ENCODE measurements at regions not wholly inside any gene's neighbourhood (a gene's known extent, or its start where the extent isn't known, plus 50 kb on each side); places are given as distances from the start of the nearest gene placed in this dataset.

- Mint-ChIP-seq H3K4me1 (ENCODE audit: low read depth) (no peaks in the 10 kb centered on the region), H3K9me3 (ENCODE audit: insufficient read depth) (no peaks in the 10 kb centered on the region), H3K36me3 (ENCODE audit: low read depth) (no peaks in the 10 kb centered on the region), H3K4me3 (no peak overlapping the region), H3K27ac (no peak overlapping the region), H3K27me3 (ENCODE audit: low read depth) (peaks cover 7% of the 10 kb centered on the region)
- ChIA-PET CTCF (interaction anchor here (2.4 kb wide), 1 partner anchor 252 kb away, joined by 7 read pairs; no protein-coding TSS in a partner anchor), POLR2A (no interaction called here)
- DNase-seq (no peak), ATAC-seq (no peak)
Measured at GRCh38 chr1:8267307-8267706, 50.6 kb upstream of the SLC45A1 start.

DNA sequence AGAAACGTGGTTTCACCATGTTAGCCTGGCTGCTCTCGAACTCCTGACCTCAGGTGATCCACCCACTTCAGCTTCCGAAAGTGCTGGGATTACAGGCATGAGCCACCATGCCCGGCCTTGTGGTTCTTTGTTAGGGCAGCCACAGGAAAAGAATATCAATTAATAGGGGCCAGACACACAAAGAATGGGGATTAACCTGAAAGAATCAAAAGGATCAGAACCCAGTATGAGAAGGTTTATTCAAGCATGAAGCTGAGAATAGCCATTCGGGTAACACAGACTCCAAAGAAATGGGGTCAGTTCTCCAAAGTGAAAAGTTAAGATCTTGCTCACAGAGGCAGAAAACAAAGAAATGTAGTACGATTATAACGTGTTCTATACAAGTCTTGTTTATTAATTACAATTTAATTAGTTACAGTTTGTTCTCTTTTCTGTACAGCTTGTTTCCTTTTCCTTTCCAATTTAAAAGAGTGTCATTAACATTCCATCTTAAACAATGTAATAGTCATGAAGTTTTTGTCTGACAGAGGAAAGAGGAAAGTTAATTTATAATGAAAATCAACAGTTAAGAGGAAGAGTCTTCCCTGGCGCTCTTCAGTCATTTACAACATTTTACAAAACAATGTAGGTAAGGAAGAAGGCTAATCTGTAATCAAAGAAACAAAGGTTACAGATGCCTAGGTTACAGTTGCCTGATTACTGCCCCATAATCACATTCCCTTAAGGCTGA is 51.3 kb upstream of the SLC45A1 start:
- Mint-ChIP-seq H3K27ac (no peak overlapping the region), H3K4me1 (ENCODE audit: low read depth) (no peaks in the 10 kb centered on the region), H3K9me3 (ENCODE audit: insufficient read depth) (no peaks in the 10 kb centered on the region), H3K27me3 (ENCODE audit: low read depth) (peaks cover 7% of the 10 kb centered on the region), H3K4me3 (no peak overlapping the region), H3K36me3 (ENCODE audit: low read depth) (no peaks in the 10 kb centered on the region)
- POLR2A ChIA-PET: no interaction called here
- DNase-seq (no peak), ATAC-seq (no peak)
- CTCF ChIA-PET: interaction anchor here (2.4 kb wide), 1 partner anchor 252 kb away, joined by 7 read pairs; no protein-coding TSS in a partner anchor

- Mint-ChIP-seq H3K4me3 (no peak overlapping the region), H3K36me3 (ENCODE audit: low read depth) (no peaks in the 10 kb centered on the region), H3K9me3 (ENCODE audit: insufficient read depth) (no peaks in the 10 kb centered on the region), H3K4me1 (ENCODE audit: low read depth) (no peaks in the 10 kb centered on the region), H3K27me3 (ENCODE audit: low read depth) (peaks cover 11% of the 10 kb centered on the region), H3K27ac (no peak overlapping the region)
- ChIA-PET CTCF (interaction anchor here (1.6 kb wide), 1 partner anchor 248 kb away, joined by 5 read pairs; no protein-coding TSS in a partner anchor), POLR2A (no interaction called here)
- ATAC-seq (no peak), DNase-seq (no peak)
Measured at GRCh38 chr1:8263791-8264190, 54.1 kb upstream of the SLC45A1 start.

DNA sequence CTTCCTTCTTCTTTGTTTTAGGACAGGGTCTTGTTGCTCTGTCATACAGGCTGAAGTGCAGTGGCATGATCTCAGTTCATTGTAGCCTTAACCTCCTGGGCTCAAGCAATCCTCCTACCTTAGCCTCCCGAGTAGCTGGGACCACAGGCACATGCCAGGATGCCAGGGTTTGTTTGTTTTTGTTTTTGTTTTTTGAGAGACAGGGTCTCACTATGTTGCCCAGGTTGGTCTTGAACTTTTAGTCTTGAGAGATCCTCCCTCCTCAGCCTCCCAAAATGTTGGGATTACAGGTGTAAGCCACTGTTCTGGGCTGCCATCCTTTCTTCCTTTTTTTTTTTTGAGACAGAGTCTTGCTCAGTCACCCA is 56.5 kb upstream of the SLC45A1 start:
- POLR2A ChIA-PET: no interaction called here

GRCh38 chr1:8259498-8260290 is 58.2 kb upstream of the SLC45A1 start:
- ATAC-seq (no peak), DNase-seq (no peak)
- Mint-ChIP-seq H3K4me3 (no peak overlapping the region), H3K9me3 (ENCODE audit: insufficient read depth) (no peaks in the 10 kb centered on the region), H3K4me1 (ENCODE audit: low read depth) (no peaks in the 10 kb centered on the region), H3K27ac (no peak overlapping the region), H3K36me3 (ENCODE audit: low read depth) (no peaks in the 10 kb centered on the region), H3K27me3 (ENCODE audit: low read depth) (peaks cover 4% of the 10 kb centered on the region)
- CTCF ChIA-PET: no interaction called here
- POLR2A ChIA-PET: no interaction called here

More for the DNA sequence above, 56.5 kb upstream of the SLC45A1 start:
- H3K27ac Mint-ChIP-seq: no peak overlapping the region
- ATAC-seq (no peak), DNase-seq (no peak)
- no peaks in the 10 kb centered on the region for H3K9me3 Mint-ChIP-seq (ENCODE audit: insufficient read depth)
- no peaks in the 10 kb centered on the region for H3K36me3 Mint-ChIP-seq (ENCODE audit: low read depth)
- CTCF ChIA-PET: no interaction called here
- H3K4me3 Mint-ChIP-seq: no peak overlapping the region
- no peaks in the 10 kb centered on the region for H3K4me1 Mint-ChIP-seq (ENCODE audit: low read depth)
- peaks cover 4% of the 10 kb centered on the region for H3K27me3 Mint-ChIP-seq (ENCODE audit: low read depth)

DNA sequence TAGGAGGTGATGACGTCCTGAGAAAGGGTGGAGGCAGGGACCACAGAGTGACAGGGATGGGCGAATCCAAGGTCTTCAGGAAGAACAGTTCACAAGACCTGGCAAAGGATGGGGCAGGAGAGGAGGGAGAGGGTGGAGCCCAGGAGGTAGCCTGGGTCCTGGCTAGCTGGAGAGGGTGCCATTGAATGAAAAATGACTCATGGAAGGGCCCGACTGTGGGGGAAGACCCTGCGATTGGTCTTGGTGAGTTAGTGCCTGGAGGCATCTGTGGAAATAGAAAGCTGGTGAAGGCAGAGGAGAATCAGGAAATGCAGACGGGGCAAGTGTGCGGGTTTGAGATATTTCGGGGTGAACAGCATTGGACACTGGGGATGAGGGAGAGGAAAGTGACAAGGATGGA is 60.3 kb upstream of the SLC45A1 start:
- POLR2A ChIA-PET: no interaction called here
- ATAC-seq (no peak), DNase-seq (no peak)
- Mint-ChIP-seq H3K9me3 (ENCODE audit: insufficient read depth) (no peaks in the 10 kb centered on the region), H3K27ac (no peak overlapping the region), H3K4me1 (ENCODE audit: low read depth) (no peaks in the 10 kb centered on the region), H3K27me3 (ENCODE audit: low read depth) (peaks cover 4% of the 10 kb centered on the region), H3K4me3 (no peak overlapping the region), H3K36me3 (ENCODE audit: low read depth) (no peaks in the 10 kb centered on the region)
- CTCF ChIA-PET: no interaction called here

DNA sequence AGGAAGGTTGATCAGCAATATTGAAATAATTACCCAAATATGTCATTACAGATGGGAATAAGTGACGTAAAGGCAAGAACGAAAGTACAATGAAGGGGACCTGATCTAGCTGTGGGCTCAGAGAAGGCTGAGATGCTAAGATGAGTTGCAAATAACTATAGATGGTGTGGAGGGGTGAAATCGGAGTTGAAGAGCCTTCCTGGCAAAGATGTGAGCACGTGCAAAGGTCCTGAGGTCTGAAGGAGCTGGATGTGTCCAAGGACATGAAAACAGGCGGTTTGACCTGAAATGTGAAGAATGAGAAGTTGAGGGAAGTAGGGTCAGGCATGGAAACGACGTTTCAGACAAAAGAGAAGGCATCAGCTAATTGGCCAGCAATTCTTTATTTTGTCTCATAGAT is 61.6 kb upstream of the SLC45A1 start:
- Mint-ChIP-seq H3K36me3 (ENCODE audit: low read depth) (no peaks in the 10 kb centered on the region), H3K9me3 (ENCODE audit: insufficient read depth) (no peaks in the 10 kb centered on the region), H3K27ac (no peak overlapping the region), H3K27me3 (ENCODE audit: low read depth) (peaks cover 4% of the 10 kb centered on the region), H3K4me1 (ENCODE audit: low read depth) (no peaks in the 10 kb centered on the region), H3K4me3 (no peak overlapping the region)
- DNase-seq (no peak), ATAC-seq (no peak)
- CTCF ChIA-PET: no interaction called here
- POLR2A ChIA-PET: no interaction called here

DNA sequence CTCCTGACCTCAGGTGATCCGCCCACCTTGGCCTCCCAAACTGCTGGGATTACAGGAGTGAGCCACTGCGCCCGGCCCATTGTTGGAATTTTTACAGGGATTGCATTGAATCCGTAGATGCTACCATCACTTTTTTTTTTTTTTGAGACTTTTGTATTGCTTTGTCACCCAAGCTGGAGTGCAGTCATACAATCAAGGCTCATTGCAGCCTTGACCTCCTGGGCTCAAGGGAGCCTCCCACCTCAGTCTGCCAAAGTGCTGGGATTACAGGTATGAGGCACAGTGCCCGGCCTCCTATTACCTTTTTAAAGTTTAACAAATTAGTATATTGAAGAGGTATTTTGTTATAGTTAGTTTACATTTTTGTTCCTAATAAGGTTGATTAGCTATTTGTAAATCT is 62.2 kb upstream of the SLC45A1 start:
- Mint-ChIP-seq H3K4me1 (ENCODE audit: low read depth) (no peaks in the 10 kb centered on the region), H3K36me3 (ENCODE audit: low read depth) (no peaks in the 10 kb centered on the region), H3K9me3 (ENCODE audit: insufficient read depth) (no peaks in the 10 kb centered on the region), H3K27ac (no peak overlapping the region), H3K27me3 (ENCODE audit: low read depth) (peaks cover 2% of the 10 kb centered on the region), H3K4me3 (no peak overlapping the region)
- no peak for DNase-seq
- POLR2A ChIA-PET: no interaction called here
- CTCF ChIA-PET: no interaction called here
- no peak for ATAC-seq

- POLR2A ChIA-PET: no interaction called here
- CTCF ChIA-PET: interaction anchor here (1.2 kb wide), 1 partner anchor 238 kb away, joined by 3 read pairs; no protein-coding TSS in a partner anchor
- H3K4me3 Mint-ChIP-seq: no peak overlapping the region
- H3K9me3 Mint-ChIP-seq (ENCODE audit: insufficient read depth): no peaks in the 10 kb centered on the region
- H3K27me3 Mint-ChIP-seq (ENCODE audit: low read depth): peaks cover 4% of the 10 kb centered on the region
- H3K27ac Mint-ChIP-seq: no peak overlapping the region
- no peaks in the 10 kb centered on the region for H3K36me3 Mint-ChIP-seq (ENCODE audit: low read depth)
- H3K4me1 Mint-ChIP-seq (ENCODE audit: low read depth): peaks cover 8% of the 10 kb centered on the region
- DNase-seq: no peak
- ATAC-seq: no peak
Measured at GRCh38 chr1:8252266-8252951, 65.5 kb upstream of the SLC45A1 start.

GRCh38 chr1:8251635-8252034 is 66.3 kb upstream of the SLC45A1 start:
- peaks cover 8% of the 10 kb centered on the region for H3K4me1 Mint-ChIP-seq (ENCODE audit: low read depth)
- ChIA-PET POLR2A (no interaction called here), CTCF (interaction anchor here (1.1 to 1.2 kb wide), 2 partner anchors 9 to 237 kb away, joined by 3 to 4 read pairs; no protein-coding TSS in a partner anchor)
- ATAC-seq: no peak
- H3K4me3 Mint-ChIP-seq: no peak overlapping the region
- H3K36me3 Mint-ChIP-seq (ENCODE audit: low read depth): no peaks in the 10 kb centered on the region
- H3K9me3 Mint-ChIP-seq (ENCODE audit: insufficient read depth): no peaks in the 10 kb centered on the region
- peaks cover 4% of the 10 kb centered on the region for H3K27me3 Mint-ChIP-seq (ENCODE audit: low read depth)
- DNase-seq: no peak
- H3K27ac Mint-ChIP-seq: no peak overlapping the region

GRCh38 chr1:8249838-8250237 is 68.1 kb upstream of the SLC45A1 start:
- Mint-ChIP-seq H3K27ac (no peak overlapping the region), H3K4me3 (no peak overlapping the region), H3K9me3 (ENCODE audit: insufficient read depth) (no peaks in the 10 kb centered on the region), H3K36me3 (ENCODE audit: low read depth) (no peaks in the 10 kb centered on the region), H3K27me3 (ENCODE audit: low read depth) (peaks cover 4% of the 10 kb centered on the region), H3K4me1 (ENCODE audit: low read depth) (peaks cover 8% of the 10 kb centered on the region)
- ChIA-PET POLR2A (no interaction called here), CTCF (no interaction called here)
- no peak for DNase-seq
- ATAC-seq: no peak

- Mint-ChIP-seq H3K27me3 (ENCODE audit: low read depth) (peaks cover 4% of the 10 kb centered on the region), H3K4me1 (ENCODE audit: low read depth) (peaks cover 8% of the 10 kb centered on the region), H3K36me3 (ENCODE audit: low read depth) (no peaks in the 10 kb centered on the region), H3K9me3 (ENCODE audit: insufficient read depth) (no peaks in the 10 kb centered on the region), H3K27ac (no peak overlapping the region), H3K4me3 (no peak overlapping the region)
- ATAC-seq: no peak
- ChIA-PET POLR2A (no interaction called here), CTCF (no interaction called here)
- DNase-seq: no peak
Measured at GRCh38 chr1:8247811-8248436, 70.0 kb upstream of the SLC45A1 start.
